Inferior parietal cortex (tissue), 1 donor: ENCODE measurements at regions not wholly inside any gene's neighbourhood (a gene's known extent, or its start where the extent isn't known, plus 50 kb on each side); places are given as distances from the start of the nearest gene placed in this dataset.

ENCODE experiments used
- DNase-seq: peaks from one replicate; pipeline ENCODE4 v3.0.0-alpha.2; 2016; ENCODE audit errors: extremely low spot score

DNA sequence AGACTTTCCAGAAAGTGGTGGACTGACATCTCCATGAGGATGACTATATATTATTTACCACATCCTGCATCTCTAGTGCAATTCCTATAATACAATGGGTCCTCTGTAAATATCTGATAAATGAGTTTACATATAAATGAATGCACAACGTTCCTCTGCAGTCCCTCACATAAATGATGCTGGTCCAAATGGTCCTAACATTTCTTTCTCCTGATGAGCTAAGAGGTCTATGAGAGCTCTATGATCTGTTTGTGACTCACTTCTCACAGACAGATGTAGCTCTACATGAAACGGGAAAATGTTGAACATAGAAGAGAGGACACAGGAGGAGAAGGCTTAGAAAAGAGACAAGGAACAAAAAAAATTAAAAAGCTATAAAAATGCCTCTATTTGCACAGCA lies 201.2 kb upstream of the PIK3C3 start:
- no peak for DNase-seq

DNA sequence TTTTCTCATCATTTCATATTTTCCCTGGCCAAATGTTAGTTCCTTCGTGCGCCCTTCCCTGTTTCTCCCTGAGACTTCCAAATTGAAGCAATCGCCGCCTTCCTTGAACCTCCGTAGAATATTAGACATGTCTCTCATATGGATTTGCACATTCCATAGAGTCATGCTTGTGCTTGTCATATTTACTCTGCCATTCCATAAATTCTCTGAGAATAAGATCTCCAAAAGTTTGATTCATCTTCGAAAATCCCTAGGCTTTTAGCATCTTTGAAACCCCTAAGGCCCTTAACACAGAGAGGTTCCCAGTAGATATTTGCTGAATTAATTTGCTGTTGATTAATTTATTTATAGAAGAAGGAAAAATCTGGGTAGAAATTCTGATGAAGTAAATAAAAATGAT lies 202.2 kb upstream of the PIK3C3 start:
- no peak for DNase-seq

DNA sequence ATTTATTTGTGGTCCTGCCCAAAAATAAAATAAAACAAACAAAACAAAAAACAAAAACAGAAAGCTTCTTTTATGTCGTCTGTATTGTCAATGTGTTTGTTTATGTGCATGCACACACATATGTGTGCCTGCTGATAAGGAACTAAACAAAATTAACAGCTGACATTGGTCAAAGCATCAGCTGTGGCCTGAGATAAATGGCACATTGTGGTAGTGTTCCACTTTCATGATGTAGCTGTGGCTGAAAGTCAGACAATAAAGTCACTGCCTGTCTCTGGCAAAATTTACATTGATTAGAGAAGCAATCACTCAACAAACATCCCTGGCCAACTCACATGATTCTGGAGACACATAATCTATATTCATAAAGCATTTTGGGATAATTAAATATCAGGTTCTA lies 203.4 kb upstream of the PIK3C3 start:
- DNase-seq = no peak

DNA sequence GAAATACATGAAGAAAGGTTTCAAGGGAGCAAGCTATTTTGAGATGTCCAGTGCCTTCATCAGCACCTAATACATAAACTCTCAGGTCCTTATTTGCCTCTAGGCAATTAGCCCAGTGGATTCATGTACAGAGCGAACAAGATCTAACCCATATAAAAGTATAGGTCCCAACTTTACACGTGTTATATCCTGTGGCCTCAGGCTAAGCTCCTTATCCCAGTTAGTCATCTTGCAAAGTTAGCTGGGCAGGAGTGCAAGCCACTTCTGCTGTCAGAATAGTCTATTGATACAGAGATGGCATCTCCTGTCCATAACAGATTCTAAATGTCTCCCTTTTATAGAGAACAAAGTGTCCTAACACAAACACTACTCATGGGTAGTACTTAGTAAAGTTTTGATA lies 203.9 kb upstream of the PIK3C3 start:
- DNase-seq = no peak

DNA sequence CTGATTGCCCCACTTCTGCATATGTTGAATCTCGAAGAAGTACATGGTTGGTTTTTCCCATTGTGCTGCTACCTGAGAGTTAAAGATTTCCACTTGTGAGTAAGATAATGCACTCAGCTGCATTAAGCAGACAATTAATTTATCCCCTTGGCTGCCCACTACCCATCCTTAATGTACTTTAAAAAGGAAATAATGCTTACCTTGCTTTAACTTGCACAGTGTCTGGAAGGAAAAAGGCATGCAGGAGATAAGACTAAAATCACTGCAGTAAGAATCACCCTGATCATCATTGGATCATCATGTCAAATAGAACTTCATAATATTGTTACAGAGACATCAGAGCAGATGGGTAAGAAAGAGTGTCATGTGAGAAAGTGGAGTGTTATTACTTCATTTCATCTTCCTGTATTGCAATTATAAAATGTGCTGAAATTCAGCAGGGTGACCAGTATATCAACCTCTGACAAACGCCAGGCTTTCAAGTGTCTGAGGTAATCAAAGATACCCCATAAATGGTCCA lies 207.3 kb upstream of the PIK3C3 start:
- DNase-seq = no peak

DNA sequence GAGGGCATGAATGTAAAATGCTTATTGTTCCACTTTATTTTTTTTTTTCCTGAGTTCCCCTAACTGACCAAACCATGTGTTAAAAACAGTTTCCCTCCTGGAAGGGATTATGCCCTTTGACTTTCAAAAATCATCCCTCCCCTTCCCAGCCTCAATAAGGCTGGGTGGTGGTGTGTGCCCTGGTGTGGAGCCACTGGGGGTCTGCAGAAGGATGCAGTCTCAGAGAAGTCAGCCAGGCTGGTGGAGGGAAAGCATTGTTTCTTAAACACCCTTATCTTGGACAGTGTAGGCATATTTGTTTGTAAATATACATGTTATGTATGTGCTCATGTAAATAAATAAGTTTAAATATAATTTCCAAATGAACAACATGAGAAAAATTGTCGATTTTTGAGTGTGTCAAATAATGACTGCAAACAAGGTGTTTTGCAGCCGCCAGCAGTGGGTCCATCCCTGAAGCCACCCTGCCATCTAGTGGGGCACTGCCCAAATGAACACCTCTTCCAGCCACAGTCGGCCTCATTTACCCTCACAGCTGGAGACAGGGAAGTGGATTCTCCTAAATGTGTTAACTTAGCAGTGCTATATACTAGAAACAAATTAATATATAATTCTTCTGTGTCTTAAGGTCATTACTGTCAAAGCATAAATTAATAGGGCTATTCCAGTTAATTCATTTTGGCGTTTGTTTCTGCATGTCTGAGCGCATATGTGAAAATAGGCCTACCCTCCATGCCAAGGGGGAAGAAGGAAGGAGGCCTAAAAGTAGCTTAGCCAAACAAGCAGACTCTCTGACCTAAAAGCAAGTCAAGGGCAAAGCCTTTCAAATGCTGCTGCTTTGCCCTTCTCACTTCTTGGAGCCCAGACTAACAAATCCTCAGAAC lies 209.6 kb upstream of the PIK3C3 start:
- DNase-seq = peak; percentile 59

DNA sequence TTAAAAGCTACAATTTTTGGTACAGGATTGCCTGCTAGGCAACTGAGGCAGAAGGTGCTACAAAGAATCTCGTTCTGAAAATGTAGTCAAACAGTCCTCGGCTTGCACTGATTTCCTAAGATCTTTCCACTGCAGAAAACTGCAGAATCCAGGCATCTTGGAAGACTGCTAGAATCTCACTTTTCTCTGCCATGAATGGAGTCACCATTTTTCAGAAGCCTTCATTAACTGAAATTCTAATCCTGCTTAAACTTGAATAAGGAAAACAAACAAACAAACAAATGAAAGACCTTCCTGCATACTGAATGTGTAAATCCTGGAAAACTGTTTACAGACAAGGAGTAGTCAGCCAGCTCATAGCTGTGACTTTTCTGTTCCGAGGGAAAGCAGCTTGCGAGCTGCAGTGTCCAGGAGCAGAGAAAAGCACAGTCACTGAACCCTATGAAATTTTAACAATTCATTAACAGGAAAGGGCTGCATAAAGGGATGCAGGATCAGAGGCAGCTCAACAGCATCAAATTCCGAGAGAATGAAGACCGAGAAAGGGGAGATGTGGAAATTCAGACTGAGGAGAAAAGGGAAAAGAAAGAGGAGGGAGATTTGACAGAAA lies 210.5 kb upstream of the PIK3C3 start:
- peak; percentile 61 for DNase-seq

DNA sequence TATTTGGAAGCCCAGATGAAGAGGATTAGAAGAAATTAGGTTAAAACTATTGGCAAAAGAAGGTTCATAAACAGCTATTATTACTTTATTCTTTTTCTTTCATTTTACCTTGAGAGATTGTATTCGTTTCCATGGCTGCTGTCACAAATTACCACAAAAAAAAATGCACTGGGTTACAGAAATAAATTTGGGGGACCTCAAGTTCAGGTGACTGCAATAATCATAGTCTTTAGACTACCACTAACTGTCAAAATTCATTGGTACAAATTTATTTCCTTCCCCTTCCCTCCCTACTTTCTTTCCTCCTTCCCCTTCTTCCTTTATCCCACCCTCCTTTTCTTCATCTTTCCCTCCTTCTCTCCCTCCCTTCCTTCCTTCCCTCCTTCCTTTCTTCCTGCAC lies 217.8 kb upstream of the PIK3C3 start:
- no peak for DNase-seq

DNA sequence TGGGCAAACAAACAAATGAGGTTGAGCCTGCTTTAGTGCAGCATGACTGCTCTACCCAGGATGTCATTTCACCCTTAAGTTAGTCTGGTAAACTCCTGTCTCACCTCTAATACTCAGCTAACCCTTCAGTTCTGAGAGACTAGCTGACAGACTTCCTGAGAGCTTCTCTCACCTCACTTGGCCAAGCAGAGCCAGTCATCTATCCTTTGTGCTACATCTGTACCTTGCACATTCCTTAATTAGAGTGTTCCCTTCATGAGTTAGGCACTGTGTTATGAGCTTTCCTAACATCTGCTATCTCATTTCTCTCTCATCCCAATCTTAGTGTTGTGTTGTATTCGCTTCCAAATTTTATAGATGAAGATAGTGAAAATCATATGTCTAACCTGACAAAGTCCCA lies 220.1 kb upstream of the PIK3C3 start:
- no peak for DNase-seq

DNA sequence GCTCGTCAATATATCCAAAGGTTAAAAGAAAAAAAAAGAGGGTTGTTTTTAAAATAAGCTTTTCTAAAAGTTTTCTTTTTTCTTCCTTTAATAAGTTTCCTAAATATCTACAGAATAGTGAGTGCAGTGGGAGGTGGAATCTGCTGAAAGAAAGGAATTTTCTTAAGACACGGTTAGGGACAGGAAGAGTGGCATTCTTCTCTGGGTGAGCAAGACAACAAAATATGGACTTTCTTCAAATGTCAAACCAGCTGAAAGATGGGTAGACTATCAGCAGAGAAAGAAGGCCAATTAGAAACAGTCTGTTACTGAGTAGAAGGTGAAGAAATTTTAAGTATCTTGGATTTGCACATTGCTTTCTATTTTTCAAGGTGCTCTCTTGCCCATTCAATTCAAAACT lies 222.7 kb upstream of the PIK3C3 start:
- DNase-seq = no peak

DNA sequence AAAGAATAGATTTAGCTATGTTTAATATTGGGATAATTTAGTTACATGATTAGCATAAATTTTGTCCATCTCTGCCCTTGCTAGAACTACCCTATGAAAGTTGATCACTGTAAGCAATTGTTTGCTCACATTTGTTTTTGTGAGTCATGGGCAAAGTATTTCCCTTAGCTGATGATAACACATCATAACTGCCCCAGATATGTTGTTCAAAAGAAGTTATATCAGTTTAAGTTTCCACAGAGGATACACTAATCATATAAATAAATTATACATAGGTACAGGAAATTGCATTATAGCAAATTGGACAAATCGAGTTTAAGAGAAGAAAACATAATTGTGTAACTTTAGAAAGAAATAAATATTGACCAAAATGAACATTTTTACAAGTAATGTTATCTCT lies 223.2 kb upstream of the PIK3C3 start:
- DNase-seq = no peak

DNA sequence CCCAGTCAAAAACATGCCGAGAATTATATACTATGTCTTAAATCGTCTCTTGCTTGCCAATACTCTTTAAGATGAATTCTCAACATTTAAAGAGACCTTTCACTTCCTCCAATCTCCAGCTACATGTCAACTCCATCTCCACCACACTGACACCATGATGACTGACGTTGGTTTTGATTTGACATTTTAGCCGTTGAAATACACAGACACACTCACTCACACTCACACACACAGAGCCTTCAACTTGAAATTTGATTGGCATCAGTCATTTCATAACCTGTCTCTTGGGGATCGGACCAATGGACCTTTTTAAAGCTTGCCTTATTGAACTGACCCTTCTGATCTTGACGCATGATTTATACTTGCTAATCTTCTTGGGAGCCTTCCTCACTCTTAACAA lies 230.8 kb upstream of the PIK3C3 start:
- no peak for DNase-seq

DNA sequence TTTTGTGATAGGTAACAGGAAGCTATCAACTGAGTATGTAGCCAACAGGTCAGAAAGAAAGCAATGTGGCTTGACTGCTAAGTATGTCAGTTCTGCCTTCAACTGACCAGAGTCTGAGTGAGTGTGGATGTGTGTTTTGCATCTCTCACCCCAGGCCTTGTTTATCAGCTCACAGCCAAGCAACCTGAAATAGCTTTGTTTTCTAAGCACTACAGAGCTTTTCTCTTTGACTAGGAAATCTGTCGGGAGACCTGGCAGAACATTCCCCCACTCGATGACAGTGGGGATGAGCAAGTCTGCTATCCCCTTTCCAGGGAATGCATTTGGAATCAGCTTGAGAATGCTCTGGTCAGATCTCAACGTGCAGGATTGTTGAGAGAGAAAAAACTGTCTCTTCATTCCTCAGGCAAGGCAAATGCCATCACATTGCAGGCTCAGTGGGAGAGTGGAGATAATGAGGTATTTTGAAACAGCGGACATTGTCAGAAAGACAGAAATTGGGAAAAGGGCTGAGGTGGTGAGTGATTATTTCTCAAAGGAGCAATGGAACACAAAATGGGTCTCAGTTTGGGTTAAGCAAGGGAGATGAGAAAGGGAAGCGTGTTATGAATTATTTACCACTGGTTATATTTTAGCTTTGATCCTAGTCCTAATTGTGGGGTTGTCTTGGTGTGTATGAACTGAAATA lies 233.8 kb upstream of the PIK3C3 start:
- no peak for DNase-seq

DNA sequence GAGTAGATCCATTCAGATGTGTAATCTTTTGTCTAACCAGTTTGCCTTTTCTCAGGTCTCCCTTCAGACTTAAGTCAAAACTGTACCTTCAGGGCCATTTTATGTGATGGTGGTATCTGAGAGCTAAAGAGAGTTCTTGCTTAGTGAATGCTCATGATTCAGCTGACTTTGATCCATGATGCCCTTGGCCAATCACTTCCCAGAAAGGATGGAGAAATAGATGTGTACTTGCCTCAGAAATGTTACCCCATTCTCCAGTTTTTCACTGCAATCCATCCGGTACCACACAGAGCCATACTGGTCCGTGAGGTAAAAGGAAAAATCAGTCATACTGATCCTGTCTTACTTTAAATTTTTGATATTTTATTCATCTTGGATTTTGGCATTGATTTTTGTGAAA lies 234.8 kb upstream of the PIK3C3 start:
- DNase-seq = no peak

DNA sequence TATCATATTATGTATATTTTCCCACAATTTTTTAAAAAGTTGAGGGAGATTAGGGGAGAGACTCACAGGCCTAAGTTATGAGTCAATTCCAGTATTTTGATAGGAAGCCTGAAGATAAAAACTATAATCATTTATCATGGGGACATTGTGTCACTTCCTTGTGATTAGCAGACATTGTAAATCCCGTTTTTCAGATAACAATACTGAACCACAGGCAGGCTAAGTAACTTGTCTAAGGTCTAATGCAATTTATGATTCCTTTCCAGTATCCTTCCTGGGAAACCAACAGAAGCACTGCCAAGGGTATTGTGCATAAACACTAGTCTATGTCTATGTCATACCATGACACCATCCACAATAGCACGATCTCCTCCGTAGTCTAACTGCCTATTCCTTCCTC lies 235.2 kb upstream of the PIK3C3 start:
- no peak for DNase-seq

DNA sequence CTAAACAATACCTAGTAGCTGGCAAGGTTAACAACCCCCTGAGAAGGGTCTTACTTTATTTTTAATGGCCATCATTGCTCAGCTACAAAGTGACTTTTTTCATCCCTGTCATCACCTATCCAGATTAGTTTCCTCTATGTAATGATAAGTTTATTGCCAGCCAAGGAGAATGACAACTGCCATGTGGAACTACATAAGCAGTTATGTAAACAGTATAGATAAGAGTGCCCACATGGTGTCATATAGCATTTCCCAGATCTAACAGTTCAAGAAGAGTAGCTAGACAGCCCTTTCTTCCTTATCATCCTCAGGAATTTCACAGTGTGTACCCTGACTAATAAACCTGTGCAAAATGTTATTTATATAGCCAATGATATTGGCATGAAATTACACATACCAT lies 240.2 kb upstream of the PIK3C3 start:
- no peak for DNase-seq

DNA sequence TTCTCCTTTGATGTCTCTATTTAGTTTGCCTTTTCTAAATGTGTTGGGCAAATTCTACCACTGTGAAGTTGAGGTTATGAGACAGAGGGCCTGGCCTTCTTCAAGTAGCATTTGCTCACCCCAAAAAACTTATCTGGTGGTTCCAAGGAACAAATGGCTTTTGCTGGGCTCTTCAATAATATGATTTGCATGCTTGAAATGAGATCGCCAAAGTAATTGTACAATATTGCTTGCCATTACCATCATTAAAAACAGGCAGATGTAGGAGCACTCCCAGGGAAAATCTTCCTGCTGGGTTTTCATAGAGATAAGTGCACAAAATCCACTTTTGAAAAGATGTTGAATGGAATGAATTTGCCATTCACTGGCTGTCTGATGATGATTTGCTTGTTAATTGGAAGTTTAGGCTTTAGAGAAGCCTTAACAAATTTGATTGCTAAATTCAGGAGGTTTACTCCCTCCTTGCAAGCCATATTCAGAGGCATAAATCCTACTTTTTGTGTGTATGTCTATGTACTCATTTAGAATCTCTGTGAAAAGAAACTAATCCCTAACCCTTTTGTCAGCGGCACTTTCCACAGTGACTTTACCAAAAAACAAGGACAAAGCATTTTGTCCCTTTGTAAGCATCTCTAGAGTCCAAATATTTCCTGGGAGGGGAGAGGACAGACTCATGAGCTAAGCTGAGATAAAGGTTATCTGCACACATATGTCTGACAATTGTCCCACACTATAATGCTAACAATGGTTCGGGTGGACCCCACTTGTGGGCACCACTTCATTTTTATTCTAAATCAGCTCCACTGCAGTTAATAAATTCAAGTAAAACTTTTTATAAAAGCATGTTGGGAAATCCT lies 240.8 kb upstream of the PIK3C3 start:
- DNase-seq = no peak

DNA sequence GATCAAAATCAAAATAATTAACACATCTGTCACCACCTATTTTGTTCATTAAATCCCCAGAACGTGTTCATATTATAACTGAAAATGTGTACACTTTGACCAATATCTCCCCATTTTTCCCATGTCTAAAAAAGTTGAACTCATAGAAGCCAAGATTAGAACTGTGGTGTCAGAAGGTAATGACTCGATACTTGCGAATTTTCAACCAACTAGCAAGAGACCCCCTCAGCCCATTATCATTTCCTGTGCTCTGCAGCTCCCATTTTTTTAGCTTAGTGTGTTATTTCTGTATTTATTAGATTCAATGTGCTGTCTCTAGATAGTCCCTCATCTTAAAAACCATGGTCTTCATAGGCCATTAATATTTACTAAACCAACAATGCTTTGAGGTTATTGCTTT lies 248.7 kb upstream of the PIK3C3 start:
- no peak for DNase-seq

DNA sequence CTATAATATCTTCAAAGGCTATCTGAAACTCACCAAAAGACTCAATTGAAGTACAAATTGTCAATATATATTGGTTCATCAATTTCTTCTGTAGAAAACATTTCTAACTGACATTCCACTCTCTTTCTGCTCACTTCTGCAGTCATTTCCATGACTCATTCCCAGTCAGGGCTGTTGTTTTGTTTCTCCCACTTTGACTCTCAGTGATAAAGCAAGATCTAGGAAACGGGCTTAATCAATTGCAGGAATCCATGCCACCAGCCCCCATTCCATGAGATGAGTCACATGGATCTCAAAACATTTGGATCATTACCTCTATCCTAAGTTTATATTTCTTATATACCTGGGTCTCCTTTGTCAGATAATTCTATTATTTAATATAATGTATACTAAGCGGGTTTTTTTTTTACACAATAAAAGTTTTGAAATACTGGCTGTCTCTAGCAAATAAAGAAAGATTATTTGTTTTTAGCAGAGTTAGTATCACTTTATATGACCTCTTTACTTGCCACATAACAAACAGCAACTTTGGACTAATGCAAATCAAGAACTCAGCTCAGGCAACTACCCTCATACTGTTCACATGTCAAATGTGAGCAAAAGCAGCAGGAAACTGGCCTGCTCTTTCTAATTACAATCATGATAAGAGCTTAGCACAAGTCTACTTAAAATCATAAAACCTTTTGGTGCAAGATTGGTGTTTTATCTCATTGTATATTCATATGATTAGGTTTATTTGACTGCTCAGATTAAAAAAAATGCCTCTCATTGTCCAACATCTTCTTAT lies 251.1 kb upstream of the PIK3C3 start:
- no peak for DNase-seq

DNA sequence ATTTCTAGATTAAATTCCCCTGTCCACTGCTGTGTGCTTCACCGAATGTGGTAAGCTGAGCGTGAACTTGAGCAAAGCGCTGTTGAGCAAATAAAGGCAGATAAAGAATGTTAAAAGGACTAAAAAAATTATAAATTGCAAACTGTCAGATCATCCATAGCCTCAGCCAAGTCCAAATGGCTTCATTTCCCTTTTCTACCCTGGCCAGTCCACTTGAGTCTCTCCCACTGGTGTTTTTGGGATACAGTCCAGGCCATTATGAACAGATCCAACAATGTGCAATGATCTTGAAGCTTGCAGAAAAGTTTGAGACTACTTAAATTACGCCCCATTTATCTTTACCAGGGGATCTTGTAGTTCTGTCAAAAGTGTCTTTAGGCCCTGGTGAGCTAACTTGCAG lies 254.6 kb upstream of the PIK3C3 start:
- DNase-seq = no peak

DNA sequence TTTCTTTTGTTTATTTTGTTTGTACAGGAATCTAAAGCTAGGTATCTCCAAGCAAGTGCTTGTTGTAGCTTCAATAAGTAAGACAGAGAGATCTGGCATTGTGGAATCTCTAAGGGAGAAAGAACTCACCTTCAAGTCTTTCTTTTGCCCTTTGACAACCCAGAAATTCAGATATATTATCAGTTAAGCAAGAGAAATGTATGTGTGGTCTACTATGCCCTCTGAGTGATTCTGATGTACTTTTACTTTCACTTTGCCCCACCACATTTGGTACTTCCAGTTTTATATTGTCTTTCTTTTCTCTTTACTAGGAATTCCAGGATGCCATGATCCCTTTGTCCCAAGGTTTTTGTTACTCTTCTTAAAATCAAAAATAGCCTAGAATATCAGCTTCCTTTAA lies 259.6 kb upstream of the PIK3C3 start:
- no peak for DNase-seq
